ENCODE measurements at regions not wholly inside any gene's neighbourhood (a gene's known extent, or its start where the extent isn't known, plus 50 kb on each side); places are given as distances from the start of the nearest gene placed in this dataset.

DNA sequence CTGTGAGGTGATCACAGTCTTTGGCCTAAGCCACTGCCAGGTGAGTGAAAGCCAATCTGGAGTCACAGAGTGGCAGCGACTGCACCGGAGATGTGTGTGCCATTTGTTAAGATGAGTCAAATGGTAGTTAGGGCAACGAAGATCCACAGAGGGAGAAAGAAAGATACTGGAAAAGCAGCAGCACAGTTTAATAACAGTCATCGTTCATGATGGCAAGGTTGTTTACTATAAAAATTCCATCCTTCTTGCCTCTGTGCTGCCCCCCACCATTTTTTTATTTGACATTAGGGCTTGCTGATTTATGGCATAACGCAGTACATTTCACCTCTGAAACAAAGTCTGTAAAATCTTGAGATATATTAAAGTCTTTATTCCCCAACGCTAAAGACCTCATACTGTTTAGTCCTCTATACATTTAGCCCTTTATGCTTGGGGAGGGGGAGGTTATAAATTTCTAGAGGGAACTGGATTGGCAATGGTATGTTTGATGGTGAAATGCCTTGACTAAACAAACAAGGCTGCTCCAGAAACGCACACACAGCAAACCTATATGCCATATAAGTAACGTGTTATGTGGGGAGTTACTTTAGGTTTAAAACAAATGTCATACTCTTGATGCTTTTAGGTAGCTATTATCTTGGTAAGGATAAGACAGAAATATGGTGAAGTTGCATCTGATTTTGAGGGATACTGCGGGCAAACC, 55.8 kb upstream of the ABL1 start:
- Histone ChIP-seq H3K4me3 (no peak overlapping the region), H3K27ac (no peak overlapping the region), H3K27me3 (no peaks in the 10 kb centered on the region), H3K4me1 (peaks cover 17% of the 10 kb centered on the region), H3K36me3 (no peaks in the 10 kb centered on the region), H3K9me3 (no peaks in the 10 kb centered on the region)
- TF ChIP-seq, protein P1, sequence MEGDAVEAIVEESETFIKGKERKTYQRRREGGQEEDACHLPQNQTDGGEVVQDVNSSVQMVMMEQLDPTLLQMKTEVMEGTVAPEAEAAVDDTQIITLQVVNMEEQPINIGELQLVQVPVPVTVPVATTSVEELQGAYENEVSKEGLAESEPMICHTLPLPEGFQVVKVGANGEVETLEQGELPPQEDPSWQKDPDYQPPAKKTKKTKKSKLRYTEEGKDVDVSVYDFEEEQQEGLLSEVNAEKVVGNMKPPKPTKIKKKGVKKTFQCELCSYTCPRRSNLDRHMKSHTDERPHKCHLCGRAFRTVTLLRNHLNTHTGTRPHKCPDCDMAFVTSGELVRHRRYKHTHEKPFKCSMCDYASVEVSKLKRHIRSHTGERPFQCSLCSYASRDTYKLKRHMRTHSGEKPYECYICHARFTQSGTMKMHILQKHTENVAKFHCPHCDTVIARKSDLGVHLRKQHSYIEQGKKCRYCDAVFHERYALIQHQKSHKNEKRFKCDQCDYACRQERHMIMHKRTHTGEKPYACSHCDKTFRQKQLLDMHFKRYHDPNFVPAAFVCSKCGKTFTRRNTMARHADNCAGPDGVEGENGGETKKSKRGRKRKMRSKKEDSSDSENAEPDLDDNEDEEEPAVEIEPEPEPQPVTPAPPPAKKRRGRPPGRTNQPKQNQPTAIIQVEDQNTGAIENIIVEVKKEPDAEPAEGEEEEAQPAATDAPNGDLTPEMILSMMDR (IDR thresholded peaks at IDR 0.05): no peak
- intact Hi-C loops (cut with DNase I): no loop called here
- DNase-seq (no peak), ATAC-seq (no peak)

DNA sequence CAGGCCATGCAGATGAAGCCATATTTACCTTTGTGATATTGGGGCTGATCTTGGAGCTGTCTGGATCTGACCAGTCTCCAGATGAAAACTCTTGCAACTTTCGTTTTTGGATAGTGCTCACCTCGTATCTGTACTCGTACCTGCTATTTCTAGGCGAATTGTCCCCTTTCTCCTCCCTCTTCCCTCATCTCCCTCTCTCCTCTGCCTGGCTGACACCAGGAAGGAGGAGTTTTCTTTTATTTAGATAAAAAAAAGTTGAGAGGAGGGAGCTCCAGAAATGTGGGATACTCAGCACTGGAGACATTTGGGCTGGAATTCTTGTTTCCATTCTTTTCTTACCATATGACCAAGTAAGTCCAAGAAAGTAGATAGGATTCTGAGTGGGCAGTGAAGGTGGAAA, 54.6 kb upstream of the ABL1 start:
- Histone ChIP-seq H3K4me3 (peak overlapping the region; percentile 25), H3K4me1 (peaks cover 16% of the 10 kb centered on the region), H3K27ac (peak overlapping the region; percentile 81), H3K36me3 (no peaks in the 10 kb centered on the region), H3K9me3 (no peaks in the 10 kb centered on the region), H3K27me3 (no peaks in the 10 kb centered on the region)
- ATAC-seq: no peak
- TF ChIP-seq, protein P1 (IDR thresholded peaks at IDR 0.05): no peak
- DNase-seq: no peak
- intact Hi-C loops (cut with DNase I): no loop called here

DNA sequence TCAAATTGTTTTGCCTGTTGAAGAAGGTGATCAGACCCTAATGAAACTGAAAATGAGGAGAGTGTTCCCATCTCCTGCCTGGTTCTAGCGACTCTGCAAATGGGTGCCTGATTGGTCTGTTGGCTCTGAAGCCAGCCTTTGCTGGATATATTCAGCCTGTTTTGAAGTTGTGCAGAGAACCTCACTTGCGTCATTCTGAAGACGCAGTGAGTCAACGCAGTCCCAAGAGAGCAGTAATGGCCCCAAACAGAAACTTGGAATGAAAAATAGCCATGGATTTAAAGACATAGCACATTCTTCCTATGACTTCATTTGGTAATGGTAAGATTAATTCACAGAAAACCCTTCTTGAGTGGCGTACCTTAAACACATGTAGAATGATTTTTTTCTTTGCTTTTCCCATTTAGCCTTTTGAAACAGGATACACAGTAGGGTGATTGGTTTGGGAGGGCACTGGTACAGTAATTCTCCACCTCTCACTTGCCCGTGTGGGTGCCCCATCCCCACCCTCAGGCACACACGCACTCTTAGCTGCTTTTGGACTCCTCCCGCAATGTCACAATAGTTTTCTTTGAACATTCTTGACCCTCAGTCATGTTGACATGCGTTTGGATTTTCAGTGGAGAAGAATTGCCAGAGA, 54.1 kb upstream of the ABL1 start:
- no peak for DNase-seq
- Histone ChIP-seq H3K27ac (peak overlapping the region; percentile 81), H3K9me3 (no peaks in the 10 kb centered on the region), H3K4me1 (peaks cover 14% of the 10 kb centered on the region), H3K36me3 (no peaks in the 10 kb centered on the region), H3K27me3 (no peaks in the 10 kb centered on the region), H3K4me3 (peak overlapping the region; percentile 25)
- ATAC-seq: peak; percentile 91
- TF ChIP-seq, protein P1 (IDR thresholded peaks at IDR 0.05): no peak
- intact Hi-C loops (cut with DNase I): no loop called here

DNA sequence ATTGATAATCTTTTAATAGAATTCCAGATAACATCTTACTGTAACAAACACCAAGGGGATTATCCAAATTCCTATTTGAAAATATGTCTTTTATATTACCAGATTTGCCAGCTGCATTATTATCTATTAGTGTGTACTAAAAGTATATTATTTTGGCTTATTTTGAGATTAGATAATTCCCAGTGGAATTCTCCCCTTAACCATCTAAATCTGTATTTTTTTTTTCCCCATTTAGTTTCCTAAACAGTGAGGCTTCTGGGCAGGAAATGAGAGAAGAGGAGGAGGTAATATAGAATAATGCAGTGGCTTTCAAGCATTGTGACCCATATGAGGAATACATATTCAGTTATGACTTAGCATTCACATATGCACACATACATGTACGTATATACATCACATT, 53.5 kb upstream of the ABL1 start:
- Histone ChIP-seq H3K27me3 (no peaks in the 10 kb centered on the region), H3K4me3 (no peak overlapping the region), H3K4me1 (peaks cover 14% of the 10 kb centered on the region), H3K9me3 (no peaks in the 10 kb centered on the region), H3K27ac (peak overlapping the region; percentile 81), H3K36me3 (no peaks in the 10 kb centered on the region)
- ATAC-seq (no peak), DNase-seq (no peak)
- TF ChIP-seq, protein P1 (IDR thresholded peaks at IDR 0.05): no peak
- intact Hi-C loops (cut with DNase I): no loop called here

- intact Hi-C loops (cut with DNase I): no loop called here
- Histone ChIP-seq H3K4me3 (no peak overlapping the region), H3K27me3 (no peaks in the 10 kb centered on the region), H3K36me3 (no peaks in the 10 kb centered on the region), H3K4me1 (peaks cover 14% of the 10 kb centered on the region), H3K9me3 (no peaks in the 10 kb centered on the region), H3K27ac (no peak overlapping the region)
- TF ChIP-seq, protein P1 (IDR thresholded peaks at IDR 0.05): no peak
- DNase-seq: no peak
- ATAC-seq: no peak
Observed at GRCh38 chr9:130782886-130783530, 52.0 kb upstream of the ABL1 start.

All from upper lobe of right lung (tissue), 1 donor.